ENCODE measurements at regions not wholly inside any gene's neighbourhood (a gene's known extent, or its start where the extent isn't known, plus 50 kb on each side); places are given as distances from the start of the nearest gene placed in this dataset.

DNA sequence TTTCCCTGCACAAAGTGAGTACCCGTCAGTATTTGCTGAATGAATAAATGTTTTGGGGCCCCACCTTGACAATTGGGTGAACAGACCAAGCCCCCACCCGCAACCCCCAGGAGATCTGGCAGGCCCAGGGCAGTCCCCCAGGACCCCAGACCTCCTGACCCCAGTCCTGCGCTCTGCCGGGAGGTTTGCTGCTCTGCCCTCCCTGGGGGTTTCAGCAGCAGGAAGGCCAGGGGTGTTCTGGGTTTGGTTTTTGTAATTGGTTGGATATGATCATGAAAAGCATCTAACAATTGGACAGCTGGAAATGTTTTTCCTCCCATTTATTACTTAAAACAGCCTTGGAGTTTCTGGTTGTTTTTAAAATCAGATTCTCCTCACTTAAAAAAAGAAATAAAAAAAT is 193.8 kb downstream of the URI1 start:
- TF ChIP-seq, protein P1, sequence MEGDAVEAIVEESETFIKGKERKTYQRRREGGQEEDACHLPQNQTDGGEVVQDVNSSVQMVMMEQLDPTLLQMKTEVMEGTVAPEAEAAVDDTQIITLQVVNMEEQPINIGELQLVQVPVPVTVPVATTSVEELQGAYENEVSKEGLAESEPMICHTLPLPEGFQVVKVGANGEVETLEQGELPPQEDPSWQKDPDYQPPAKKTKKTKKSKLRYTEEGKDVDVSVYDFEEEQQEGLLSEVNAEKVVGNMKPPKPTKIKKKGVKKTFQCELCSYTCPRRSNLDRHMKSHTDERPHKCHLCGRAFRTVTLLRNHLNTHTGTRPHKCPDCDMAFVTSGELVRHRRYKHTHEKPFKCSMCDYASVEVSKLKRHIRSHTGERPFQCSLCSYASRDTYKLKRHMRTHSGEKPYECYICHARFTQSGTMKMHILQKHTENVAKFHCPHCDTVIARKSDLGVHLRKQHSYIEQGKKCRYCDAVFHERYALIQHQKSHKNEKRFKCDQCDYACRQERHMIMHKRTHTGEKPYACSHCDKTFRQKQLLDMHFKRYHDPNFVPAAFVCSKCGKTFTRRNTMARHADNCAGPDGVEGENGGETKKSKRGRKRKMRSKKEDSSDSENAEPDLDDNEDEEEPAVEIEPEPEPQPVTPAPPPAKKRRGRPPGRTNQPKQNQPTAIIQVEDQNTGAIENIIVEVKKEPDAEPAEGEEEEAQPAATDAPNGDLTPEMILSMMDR (IDR thresholded peaks at IDR 0.05): no peak
- TF ChIP-seq ZFX (IDR thresholded peaks at IDR 0.05; ENCODE audit: borderline replicate concordance): no peak
- no peak overlapping the region for H3K27ac ChIP-seq

DNA sequence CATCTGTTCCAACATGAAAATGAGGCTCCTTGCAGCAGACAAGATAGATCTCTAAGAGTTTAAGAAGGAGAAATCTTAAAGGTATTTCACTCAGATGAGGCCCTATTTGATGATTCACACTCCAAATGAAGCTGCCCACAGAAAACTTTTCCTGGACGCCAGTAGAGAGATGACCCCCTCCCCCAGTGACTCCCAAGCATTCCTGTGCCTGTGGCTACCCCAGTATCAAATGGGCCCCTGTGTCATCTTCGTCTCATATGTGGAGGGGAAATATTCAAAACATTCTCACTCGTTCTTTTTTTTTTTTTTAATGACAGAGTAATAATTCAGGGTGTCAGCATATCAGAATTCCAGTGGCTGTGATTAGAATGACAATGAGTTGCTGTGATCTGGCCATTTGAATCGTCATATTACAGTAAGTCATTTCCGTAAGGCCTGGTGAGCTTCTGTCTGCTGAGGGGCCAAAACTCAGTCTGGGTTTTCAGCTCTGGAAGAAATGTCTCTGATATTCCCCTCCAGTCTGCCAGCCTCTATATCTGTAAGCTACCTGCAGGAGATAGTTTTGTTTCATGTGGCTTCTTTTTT is 194.7 kb downstream of the URI1 start:
- H3K27ac ChIP-seq: no peak overlapping the region
- TF ChIP-seq ZFX (IDR thresholded peaks at IDR 0.05; ENCODE audit: borderline replicate concordance): no peak
- TF ChIP-seq, protein P1 (IDR thresholded peaks at IDR 0.05): no peak

DNA sequence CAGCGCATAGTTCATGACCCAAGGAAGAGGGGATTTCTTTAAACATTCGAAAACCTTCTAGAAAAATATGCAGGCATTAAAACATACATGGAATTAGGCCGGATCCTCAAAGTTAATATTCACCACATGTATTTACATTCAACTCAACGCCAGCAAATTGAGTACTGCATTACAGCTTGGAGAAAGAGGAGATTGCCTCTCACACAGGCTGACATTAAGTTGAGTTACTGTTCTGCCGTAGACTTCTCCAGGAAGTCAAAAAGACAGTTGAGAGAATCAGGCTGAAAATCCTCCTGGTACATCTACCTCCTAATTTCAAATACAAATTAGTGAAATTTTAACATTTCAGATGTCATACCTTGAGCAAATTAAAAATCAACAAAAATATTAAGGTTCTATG is 195.7 kb downstream of the URI1 start:
- TF ChIP-seq ZFX (IDR thresholded peaks at IDR 0.05; ENCODE audit: borderline replicate concordance): no peak
- TF ChIP-seq, protein P1 (IDR thresholded peaks at IDR 0.05): no peak
- H3K27ac ChIP-seq: no peak overlapping the region

DNA sequence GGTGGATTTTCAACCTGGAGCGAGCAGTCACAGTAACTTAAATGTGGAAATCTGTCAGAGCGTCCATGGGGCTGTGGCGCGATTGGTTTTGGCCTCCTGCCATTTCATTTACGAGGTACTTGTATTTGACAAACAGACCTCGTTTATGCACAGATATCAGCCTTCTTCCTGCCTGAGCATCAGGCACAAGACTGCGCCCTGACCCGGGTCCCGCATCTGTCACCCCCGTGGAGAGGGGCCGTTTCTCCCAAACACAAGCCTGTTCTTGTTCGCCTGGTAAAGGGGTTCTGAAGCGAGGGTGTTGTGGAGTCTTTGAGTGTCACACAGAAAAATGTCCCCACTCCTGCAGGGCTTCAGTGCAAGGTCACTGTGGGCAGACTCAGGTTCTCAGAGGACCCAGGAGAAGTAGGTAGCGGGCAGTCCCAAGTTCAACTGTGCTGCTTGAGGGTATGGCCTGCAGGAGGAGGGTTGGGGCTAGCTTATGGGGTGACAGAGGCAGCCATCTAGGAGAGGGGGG is 202.3 kb downstream of the URI1 start:
- no peak for TF ChIP-seq ZFX (IDR thresholded peaks at IDR 0.05; ENCODE audit: borderline replicate concordance)
- TF ChIP-seq, protein P1 (IDR thresholded peaks at IDR 0.05): no peak
- H3K27ac ChIP-seq: no peak overlapping the region

DNA sequence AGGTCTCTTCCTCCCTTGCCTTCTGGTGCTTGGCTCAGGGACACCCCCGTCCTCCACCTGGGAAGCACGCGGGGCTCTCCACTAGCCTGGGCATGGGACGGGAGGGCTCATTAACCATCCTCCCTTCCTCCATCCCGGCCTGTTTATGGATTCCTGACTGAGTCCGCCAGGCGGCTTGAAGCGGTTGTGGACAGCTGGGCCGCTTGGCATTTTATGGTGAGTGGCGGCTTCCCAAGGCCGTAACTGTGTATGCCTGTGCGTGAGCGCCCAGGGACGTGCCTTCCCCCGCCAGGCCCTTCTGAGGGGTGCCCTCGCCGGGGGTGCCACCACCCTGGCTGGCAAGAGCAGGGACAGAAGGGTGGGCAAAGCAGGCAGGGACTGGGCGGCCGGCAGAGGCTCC is 202.8 kb downstream of the URI1 start:
- H3K27ac ChIP-seq: no peak overlapping the region
- TF ChIP-seq, protein P1 (IDR thresholded peaks at IDR 0.05): no peak
- TF ChIP-seq ZFX (IDR thresholded peaks at IDR 0.05; ENCODE audit: borderline replicate concordance): no peak

DNA sequence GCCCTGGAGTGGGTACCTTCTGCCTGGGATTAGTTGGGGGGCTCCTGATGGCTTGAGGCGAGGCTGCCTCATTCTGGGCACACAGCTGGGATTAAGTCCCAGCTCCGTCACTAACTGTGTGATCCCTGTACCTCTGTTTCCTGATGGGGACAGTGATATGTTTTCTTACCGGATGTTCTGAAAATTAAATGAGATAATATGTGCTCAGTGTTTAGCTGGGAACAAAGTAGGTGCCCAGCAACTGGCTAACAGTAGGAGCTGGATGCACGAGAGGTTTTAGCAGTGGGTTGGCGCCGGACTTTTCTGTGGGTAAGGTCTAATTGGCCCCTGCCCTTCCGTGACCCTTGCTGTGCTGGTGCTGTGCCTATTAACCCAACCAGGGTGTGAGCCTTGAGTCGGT is 203.4 kb downstream of the URI1 start:
- no peak overlapping the region for H3K27ac ChIP-seq
- TF ChIP-seq ZFX (IDR thresholded peaks at IDR 0.05; ENCODE audit: borderline replicate concordance): no peak
- TF ChIP-seq, protein P1 (IDR thresholded peaks at IDR 0.05): no peak

DNA sequence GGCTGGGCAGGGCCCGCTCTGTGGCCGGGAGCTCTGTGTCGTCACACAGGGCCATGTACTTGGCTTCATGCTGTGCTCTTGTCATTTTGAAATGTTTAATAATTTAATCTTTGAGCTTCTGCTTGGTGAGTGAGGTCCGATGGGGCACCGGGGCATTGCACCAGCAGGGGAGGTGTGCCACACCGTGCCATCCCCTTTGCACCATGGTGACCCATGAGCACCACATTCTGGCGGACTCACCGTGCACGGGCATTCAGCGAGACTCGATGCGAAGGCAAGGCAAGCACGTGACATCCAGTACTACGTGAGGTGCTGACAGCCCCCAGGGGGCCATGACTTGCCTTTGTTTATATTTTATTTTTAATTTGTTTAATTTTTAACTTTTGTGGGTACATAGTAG is 204.3 kb downstream of the URI1 start:
- no peak for TF ChIP-seq ZFX (IDR thresholded peaks at IDR 0.05; ENCODE audit: borderline replicate concordance)
- TF ChIP-seq, protein P1 (IDR thresholded peaks at IDR 0.05): no peak
- no peak overlapping the region for H3K27ac ChIP-seq
